ENCODE measurements at regions not wholly inside any gene's neighbourhood (a gene's known extent, or its start where the extent isn't known, plus 50 kb on each side); places are given as distances from the start of the nearest gene placed in this dataset.

DNA sequence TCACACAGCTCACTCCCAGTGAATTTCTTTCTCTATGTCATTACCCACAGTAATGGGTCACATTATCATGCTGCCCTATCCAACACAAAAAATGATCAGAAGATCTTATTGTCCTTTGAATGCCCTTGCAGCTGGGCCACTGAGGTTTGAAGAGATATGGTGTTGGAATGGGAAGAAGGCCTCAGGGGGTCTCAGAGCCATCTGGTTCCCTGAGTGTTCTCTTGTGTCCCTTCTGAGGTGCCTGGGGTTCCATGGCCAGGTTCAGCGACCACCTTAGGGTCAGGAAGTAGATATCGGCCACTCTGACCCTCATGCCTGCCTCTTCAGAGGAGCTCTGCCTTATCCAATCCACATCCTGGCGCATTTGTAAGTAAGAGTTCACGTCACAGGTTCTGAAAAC, 232.3 kb downstream of the TJP1 start:
- TF ChIP-seq, protein P1, sequence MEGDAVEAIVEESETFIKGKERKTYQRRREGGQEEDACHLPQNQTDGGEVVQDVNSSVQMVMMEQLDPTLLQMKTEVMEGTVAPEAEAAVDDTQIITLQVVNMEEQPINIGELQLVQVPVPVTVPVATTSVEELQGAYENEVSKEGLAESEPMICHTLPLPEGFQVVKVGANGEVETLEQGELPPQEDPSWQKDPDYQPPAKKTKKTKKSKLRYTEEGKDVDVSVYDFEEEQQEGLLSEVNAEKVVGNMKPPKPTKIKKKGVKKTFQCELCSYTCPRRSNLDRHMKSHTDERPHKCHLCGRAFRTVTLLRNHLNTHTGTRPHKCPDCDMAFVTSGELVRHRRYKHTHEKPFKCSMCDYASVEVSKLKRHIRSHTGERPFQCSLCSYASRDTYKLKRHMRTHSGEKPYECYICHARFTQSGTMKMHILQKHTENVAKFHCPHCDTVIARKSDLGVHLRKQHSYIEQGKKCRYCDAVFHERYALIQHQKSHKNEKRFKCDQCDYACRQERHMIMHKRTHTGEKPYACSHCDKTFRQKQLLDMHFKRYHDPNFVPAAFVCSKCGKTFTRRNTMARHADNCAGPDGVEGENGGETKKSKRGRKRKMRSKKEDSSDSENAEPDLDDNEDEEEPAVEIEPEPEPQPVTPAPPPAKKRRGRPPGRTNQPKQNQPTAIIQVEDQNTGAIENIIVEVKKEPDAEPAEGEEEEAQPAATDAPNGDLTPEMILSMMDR (conservative IDR thresholded peaks at IDR 0.05; ENCODE audit: low read depth, low read length), result no peak
- no peak for TF ChIP-seq EZH2 (IDR thresholded peaks at IDR 0.05; ENCODE audit: borderline replicate concordance, low read depth, low read length, poor library complexity, severe bottlenecking)

Data from A673 (cell line).